ENCODE measurements at regions not wholly inside any gene's neighbourhood (a gene's known extent, or its start where the extent isn't known, plus 50 kb on each side); places are given as distances from the start of the nearest gene placed in this dataset.

- TF ChIP-seq CTCF (conservative IDR thresholded peaks at IDR 0.05 in 1 of 2, IDR thresholded peaks at IDR 0.05 in 1 of 2; ENCODE audit: low read depth in 1 of 2, low read length in 2 of 2) (no peak), EZH2 (IDR thresholded peaks at IDR 0.05; ENCODE audit: low read length, missing control alignments) (no peak)
Measured at GRCh38 chr9:126049896-126050604, 276.6 kb upstream of the MVB12B start.

Data from fibroblast of lung (primary cell).